H4 (cell line): ENCODE measurements at regions not wholly inside any gene's neighbourhood (a gene's known extent, or its start where the extent isn't known, plus 50 kb on each side); places are given as distances from the start of the nearest gene placed in this dataset.
A peak's percentile ranks its signal among the peaks of the same experiment; 100 is the strongest.
"Not testable (repeated sequence)": the region's sequence is repeated elsewhere in the genome, so short reads cannot be mapped to it uniquely, and the experiment has no call there.

ENCODE experiments used
- DNase-seq: peaks from one replicate; pipeline ENCODE4 v3.0.0-alpha.2; 2015; ENCODE audit warnings: low spot score

DNA sequence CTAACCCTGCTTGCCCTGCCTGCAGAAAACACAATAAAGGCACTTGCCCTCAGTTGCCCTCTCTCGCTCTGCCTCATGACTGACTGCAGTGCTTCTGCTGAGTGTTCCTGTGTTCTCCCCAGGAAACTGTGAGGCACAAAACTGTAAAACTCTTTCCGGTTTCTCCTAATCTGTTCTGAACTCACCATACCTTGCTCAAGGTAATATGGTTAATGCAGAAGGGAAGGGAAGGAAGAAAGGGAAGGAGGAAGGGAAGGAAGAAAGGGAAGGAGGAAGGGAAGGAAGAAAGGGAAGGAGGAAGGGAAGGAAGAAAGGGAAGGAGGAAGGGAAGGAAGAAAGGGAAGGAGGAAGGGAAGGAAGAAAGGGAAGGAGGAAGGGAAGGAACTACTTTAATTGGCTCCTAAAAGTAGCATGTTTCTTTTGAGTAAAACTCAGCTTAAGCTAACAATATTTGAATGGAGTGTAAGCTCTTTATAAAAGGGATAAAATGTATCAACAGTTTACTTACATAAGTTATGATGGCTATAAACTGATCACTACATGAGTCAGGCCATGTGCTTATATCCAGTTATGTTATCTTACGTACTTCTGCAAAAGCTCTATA lies 334.0 kb upstream of the CLEC14A start:
- no peak for DNase-seq

DNA sequence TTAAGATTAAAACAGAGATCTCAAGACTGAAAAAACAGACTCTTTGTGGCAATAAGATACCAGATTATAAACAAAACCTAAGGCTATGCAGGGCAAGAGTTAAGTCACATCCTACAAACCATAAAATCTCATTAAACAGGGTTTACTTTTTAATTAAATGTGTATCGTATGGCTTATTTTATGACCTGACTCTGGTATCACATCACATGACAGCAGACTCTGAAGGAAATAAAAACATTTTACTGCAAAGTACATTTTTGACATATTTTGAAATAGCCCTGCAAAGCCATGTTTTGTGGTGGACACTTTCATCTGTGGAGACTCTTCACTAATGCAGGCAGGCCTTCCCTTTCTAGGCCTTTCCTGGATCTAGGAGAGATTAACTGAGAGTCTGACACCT lies 327.6 kb upstream of the CLEC14A start:
- no peak for DNase-seq

DNA sequence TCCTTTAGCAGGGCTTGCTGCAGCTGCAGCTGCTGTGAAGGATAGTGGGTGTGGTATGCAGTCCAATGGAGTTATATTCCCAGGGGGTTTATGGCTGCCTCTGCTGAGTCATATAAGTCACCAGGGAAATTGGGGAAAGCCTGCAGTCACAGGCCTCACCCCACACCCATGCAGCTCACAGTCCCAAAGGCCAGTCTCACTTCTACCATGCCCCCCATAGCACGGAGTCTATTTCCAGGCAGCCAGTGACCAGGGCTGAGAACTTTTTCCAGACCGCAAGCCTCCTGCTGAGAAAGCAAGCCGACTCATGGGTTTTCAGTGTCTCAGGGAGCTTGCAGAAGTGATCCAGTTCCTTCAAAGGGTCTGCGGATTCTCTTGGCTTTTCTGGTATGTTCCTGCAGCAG lies 322.4 kb upstream of the CLEC14A start:
- DNase-seq: peak; percentile 13

DNA sequence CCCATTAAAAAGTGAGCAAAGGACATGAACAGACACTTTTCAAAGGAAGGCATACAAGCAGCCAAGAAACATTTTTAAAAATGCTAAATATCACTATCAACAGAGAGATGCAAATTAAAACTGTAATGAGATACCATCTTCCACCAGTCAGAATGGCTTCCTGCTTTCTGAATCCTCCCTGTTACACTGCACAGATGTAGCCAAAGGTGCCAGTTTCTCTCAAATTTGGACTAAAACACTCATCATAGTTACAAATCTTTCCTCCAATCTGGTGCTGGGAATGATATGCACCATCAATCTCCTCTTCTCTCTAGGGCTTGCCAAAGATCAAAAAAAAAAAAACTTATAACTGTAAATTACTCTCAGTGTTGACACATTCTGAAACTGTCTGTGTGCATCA lies 311.8 kb upstream of the CLEC14A start:
- no peak for DNase-seq

DNA sequence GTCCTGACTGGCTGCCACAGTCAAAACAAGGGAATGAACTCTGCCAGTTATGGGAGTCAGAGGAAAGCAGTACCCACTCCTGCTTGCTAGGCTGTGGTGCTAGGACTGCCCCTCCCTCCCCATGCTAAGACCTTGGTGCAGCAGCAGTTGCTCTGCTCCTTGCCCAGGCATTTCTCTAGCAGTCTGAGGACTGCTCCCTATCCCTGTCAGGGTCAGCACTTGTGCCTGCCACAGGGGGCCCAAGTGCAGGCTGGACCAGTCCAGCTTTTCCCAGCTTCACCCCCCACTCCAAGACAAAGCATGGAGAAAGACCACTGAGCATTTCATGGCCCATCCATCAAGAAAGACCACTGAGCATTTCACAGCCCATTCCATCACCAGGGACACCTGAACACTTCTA lies 305.8 kb upstream of the CLEC14A start:
- DNase-seq: no peak

DNA sequence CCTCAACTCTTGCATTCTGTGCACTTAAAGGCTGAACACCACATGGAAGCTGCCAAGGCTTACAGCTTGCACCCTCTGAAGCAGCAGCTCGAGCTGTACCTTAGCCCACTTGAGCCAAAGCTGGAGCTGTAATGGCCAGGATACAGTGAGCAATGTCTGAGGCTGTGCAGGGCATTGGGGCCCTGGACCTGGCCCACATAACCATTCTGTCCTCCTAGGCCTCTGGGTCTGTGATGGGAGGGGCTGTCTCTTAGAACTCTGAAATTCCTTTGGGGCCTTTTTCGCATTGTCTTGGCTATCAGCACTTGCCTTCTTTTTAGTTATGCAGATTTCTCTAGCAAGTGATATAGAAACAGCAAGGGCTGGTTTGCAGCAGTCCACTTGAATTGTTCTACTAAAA lies 303.8 kb upstream of the CLEC14A start:
- DNase-seq: no peak

DNA sequence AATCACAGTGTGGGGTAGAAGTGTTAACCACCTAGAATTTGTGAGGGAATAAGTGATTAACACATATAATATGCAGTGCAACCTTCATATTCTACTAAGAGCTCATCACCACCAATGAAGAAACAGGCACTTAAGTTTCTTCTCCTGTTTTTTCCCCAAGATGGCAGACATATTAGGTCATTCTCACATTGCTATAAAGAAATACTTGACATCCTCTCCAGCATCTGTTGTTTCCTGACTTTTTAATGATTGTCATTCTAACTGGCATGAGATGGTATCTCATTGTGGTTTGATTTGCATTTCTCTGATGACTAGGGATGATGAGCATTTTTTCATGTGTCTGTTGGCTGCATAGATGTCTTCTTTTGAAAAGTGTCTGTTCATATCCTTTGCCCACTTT lies 301.5 kb upstream of the CLEC14A start:
- not testable (repeated sequence) for DNase-seq

DNA sequence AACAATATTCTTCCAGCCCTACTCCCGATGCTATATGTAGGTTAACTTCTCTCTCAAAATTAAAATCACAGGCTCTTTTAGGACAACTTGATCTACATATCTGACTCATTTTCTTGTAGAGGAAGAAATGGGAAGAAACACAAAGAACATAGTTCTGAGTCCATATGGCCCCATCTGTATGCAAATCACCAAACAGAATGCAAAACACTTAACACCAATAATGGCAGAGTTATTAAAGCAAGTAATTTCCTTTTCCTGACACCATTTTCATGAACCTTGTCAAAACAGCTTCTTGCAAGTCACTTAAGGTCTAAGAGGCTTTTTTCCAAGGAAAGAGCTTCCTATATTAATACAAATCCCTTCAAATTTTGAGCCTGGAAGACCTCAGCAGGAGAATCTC lies 300.4 kb upstream of the CLEC14A start:
- no peak for DNase-seq

DNA sequence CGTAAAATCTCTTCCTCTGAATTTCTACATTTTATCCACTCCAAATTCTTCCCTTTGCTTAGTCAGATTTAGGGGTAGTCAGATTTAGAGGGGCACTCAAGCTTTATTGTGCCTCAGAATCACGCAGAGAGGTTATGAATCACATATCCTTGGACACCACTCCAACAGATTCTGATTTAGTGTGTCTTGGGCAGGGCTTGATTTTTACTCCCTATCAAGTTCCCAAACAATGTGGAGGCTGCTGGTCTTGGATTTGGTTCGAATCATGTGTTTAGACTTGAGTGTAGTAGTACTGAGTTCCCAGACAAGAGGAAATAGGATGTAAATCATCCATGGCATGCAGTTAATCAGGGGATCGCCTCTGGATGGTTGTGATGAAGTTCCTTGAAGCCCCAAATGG lies 298.1 kb upstream of the CLEC14A start:
- DNase-seq: no peak

DNA sequence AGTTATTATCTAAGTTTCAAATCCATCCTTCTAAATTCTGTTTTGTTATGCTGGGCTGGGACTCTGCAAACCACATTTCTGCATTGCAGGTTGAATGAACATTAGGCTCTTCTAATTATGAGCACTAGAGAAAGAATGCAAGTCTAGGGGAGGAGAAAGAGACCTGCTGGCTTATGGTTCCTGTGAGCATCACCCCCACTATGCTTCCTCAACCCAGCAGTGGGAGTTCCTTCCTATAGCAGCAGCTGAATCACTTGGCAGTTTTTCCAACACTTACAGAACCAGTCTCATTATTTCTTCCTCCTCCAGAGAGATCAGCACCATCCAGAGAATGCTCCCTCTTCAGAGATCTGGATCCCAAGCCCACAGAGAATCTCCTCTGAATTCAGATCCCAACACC lies 297.7 kb upstream of the CLEC14A start:
- no peak for DNase-seq

DNA sequence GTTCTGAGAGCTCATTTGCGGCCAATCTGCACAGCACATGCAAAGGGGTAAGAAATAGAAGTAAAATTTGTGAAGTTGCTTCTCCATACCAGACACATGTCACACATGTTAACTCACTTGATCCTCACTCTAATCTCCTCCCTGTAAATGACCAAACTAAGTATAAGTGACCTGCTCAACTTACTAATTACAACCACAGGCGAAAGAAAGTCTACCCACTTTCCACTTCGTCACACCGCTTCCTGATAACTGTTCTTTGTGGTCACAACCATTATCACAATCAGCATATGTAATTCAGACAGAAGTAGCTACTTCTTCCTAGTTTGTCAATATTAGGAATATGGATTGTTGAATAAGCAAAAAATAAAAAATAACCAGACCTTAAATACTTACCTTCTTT lies 293.7 kb upstream of the CLEC14A start:
- no peak for DNase-seq

DNA sequence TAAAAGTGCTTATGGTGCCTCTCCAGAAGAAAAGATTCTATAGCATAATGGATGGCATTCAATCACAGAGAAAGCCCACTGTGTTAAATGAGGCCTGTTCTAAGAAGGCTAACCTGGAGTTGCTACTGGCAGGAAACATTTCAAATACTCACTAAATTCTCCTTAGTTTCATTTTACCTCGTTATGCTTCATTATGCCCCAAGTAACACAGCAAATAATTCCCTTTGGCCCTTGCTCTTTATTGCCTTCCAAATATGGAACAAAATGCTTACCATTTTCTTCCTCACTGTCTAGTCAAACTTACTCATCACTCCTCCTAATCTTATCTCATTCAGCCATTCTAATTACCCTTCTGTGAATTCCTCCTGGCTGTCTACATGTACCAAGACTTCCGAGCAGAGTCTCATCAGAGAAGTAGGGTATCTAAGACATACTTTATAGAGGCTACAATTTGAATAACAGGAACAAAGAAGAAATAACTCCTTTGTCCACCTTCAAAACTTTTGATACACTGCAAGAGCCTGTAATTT lies 292.1 kb upstream of the CLEC14A start:
- no peak for DNase-seq

DNA sequence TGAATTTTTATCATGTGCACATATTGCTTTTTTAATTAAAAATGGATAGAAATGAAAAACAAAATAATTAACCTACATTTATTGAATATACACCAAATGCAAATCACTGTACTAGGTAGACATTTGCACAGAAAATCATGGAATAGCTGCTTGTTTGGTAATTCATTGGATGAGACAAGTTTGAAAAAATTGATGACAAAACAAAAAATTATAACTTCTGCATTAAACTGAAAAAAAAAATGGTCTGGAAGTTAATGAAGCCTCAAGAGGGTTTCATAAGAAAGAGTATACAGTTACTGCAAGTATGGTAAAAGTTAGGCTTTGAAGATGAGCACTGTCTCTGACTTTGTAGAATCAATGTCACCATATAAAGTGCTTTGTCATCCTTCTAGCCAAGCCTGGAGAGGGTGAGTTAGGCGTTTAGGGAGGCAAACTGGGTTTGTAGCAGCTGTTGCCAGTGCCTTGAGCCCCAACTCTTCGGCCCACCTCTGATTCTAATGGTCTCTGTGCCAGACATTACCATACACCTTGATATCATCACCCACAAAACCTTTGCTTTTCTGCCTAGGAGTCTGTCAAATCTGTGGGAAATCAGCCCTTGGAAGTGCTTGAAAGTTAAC lies 291.1 kb upstream of the CLEC14A start:
- no peak for DNase-seq

DNA sequence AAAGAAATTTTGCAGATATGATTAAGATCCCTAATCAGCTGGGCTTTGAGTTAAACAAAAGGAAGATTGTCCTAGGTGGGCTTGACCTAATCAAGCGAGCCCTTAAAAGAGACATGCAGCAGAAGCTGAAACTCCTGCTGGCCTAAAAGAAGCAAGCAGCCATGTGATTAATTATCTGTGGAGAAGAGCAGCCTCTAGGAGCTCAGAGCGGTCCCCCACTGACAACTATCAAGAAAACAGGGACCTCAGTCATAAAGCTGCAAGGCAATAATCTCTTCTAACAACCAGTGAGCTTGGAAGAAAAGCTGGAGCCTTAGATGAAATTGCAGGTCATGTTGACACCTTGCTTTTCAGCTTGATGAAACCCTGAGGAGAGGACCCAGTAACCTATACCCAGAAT lies 288.9 kb upstream of the CLEC14A start:
- no peak for DNase-seq

DNA sequence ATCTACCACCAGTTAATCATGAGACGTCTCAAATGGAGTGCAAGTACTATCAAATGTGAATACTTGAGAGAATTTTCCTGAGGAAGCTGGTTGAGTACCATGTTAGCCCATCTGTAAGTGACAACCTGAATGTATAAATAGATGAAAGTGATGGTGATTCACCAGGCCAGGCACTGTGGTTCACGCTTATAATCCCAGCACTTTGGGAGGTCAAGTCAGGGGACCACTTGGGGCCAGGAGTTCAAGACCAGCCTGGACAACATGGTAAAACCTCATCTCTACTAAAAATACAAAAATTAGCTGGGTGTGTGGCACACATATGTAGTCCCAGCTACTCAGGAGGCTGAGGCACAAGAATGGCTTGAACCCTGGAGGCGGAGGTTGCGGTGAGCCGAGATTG lies 288.0 kb upstream of the CLEC14A start:
- DNase-seq: not testable (repeated sequence)

DNA sequence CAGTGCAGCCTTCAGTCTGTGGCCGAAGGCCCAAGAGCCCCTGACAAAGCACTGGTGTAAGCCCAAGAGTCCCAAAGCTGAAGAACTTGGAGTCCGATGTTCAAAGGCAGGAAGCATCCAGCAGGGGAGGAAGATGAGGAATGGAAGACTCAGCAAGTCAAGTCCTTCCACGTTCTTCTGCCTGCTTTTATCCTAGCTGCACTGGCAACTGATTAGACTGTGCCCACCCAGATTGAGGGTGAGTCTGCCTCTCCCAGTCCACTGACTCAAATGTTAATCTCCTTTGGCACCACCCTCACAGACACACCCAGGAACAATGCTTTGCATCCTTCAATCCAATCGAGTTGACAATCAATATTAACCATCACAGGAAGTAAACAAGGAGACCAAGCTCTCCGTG lies 282.2 kb upstream of the CLEC14A start:
- DNase-seq: not testable (repeated sequence)

DNA sequence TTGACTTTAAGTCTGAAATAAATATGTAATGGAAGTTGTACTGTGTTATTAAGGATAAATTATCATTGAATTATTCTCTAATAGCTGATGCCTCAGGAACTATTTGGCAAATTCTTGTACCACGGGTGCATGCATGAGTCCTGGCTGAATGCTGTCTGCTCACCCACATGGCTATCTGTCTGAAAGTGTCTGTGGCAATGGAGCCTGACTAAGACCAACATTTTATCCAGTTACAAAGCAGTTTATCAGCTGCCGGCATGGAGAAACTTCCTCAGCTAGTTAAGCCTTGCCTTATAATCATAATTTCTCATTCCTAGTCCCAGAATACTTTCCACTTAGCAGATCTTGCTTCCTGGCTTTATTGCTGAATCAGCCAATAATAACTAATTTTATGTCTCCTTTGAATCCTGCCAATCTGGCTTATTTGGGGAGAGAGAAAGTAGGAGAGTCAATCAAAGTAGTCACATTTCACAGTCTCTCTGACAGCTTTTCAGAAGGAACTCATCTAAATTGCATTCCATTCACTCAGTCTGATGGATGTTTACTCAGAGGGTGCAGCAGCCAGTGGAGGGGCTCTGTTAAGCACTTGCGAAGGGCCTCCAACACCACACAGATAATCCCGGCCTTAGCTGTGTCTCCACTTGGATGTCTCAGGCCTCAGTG lies 280.6 kb upstream of the CLEC14A start:
- no peak for DNase-seq

DNA sequence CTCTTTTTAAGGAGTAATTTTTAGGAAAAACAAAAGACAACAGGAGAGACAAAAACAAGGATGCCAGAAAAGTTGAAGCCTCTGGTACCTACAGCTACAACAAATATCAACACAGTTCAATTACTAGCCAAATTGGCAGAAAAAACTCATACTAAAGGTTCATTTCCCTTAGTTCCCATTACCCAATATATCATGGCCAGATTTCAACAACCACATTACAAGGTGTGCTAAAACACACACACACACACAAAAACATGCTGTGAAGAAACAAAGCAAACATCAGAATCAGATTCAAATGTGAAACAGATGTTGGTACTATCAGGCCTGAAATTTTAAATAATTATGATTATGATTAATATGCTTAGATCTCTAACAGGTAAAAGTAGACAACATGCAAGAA lies 272.7 kb upstream of the CLEC14A start:
- no peak for DNase-seq

DNA sequence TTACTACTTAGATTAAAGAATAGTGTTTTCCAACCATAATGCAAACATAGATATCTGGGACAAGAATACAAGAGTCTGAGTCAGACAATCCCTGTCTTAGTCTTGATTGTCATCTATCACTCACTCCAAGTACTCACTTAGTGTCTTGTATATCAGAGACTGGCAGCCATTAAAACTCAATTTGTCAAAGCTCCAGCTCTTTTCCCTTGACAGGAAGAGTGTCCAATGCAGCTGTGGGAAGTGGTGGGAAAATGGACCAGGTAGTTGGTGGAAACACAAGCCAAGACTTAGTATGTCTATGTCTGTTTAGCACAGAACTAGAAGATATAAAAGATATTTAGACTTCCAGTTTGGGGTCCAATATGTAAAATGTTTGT lies 271.6 kb upstream of the CLEC14A start:
- DNase-seq: no peak

DNA sequence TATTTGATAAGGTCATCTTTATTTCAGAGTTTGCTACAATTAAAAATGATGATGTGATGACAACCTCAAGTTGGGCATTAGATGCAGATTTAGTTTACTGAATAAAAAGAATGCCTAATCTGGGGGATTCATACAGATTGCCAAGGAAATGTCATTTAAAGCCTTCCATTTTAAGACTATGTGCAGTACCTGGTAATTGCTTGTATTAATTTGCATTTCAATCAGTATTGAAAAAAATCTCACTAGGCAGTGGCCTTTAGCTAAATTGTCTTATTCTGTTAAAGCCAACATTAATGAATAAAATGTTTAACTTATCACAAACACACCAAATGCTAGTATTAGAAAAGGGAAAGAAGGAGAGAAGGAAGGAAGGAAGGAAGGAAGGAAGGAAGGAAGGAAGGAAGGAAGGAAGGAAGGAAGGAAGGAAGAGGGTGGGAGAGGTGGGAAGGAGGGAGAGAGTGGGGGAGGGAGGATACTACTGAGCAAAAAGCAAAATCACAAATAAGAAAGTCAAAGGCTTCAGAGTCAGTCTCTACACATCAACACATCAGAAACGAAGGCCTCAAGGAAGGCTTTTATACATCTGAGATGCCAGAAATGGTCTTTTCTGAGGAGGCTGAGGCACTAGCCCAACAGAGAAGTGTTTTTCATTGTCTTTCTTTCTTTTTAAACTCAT lies 271.1 kb upstream of the CLEC14A start:
- DNase-seq: no peak

DNA sequence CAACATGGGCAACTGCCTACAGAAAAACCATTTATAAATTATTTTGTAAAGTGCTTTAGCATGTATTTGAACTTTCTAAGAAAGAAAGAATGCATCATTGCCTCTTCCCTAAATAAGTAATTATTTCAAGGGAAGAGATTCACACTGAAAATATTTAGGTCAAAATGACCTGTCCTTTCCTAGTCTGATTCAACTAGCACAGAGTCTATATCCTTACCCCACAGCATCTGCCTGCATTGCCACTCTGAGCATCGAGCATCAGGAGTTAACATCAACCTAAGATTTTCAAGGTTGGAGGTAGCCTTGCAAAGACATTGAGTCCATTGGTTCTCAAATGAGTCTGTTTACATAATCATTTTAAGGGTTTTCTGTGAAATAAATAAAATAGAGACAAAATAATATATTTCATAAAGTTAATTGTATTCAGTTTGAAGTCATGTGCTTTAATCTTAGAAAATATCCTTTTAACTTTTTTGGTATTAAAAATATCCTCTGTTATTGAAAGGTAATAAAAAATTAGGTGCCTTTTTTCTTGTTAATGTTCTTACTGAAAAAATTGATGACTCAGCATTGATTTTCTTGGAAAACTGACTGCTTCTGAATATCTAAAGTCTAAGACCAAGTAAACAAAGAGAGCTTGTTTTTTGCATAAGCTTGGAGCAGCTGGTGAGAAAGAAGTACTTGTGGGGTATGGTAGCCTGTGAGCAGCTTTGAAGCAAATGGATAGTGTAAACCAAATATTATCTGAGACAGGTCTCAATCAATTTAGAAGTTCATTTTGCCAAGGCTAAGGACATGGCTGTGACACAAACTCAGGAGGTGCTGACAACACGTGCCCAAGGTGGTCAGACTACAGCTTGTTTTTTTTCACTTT lies 269.0 kb upstream of the CLEC14A start:
- no peak for DNase-seq

DNA sequence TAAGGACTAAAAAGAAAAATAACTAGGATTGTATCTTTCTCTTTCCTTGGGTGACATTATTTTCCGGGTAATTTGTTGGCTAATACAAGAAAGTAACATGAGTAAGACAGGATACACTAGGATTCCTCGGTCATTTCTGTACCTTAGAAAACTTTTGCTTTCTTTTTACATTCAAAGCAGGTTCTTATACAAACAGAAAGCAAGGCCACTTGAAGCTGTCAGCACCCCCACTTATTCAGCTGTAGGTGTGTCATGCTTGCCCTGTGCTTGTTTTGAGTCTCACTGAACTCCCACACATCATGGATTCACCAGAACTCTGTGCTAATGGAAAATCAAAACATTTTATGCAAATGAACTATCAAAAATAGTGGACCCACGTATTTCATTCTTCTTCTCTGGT lies 266.8 kb upstream of the CLEC14A start:
- DNase-seq: no peak
